Tibial nerve (tissue), 4 donors: ENCODE measurements at regions not wholly inside any gene's neighbourhood (a gene's known extent, or its start where the extent isn't known, plus 50 kb on each side); places are given as distances from the start of the nearest gene placed in this dataset.
"Not testable (repeated sequence)": the region's sequence is repeated elsewhere in the genome, so short reads cannot be mapped to it uniquely, and the experiment has no call there.

Experiments used
- DNase-seq, 2 donors: peaks; one replicate each; pipeline ENCODE4 v3.0.0-alpha.2; 2019; ENCODE audit warnings: low spot score in 2 of 2
- H3K27ac ChIP-seq, 4 donors: fragments of 200-600 bp; sonication (generic) in 3 of 4; one replicate each; pipeline ENCODE4 v1.5.1; 2017 to 2019; ENCODE audit warnings: mild to moderate bottlenecking in 1 of 4
- H3K27me3 ChIP-seq, 2 donors: fragments of 200-600 bp; sonication (generic) in 1 of 2; one replicate each; pipeline versions ENCODE4 v1.5.1 to v1.6.0; 2017 to 2019
- H3K36me3 ChIP-seq, 3 donors: fragments of 200-600 bp; sonication (generic); one replicate each; pipeline ENCODE4 v1.5.1; 2018 to 2019
- H3K4me1 ChIP-seq, 4 donors: fragments of 200-600 bp; sonication (generic) in 3 of 4; one replicate each; pipeline ENCODE4 v1.5.1; 2017 to 2019
- H3K4me3 ChIP-seq, 4 donors: fragments of 200-600 bp; sonication (generic) in 3 of 4; one replicate each; pipeline ENCODE4 v1.5.1; 2017 to 2019; ENCODE audit warnings: mild to moderate bottlenecking in 1 of 4, moderate library complexity in 1 of 4
- H3K9me3 ChIP-seq, 4 donors: fragments of 200-600 bp; sonication (generic) in 3 of 4; one replicate each; pipeline ENCODE4 v1.5.1; 2017 to 2019
- CTCF ChIP-seq, 5 experiments: fragments of 200-600 bp in 3 of 5; fragments of 450-650 bp in 2 of 5; sonication (generic) in 3 of 5; IDR thresholded peaks; one replicate each; pipeline ENCODE4 v1.5.1; 2016 to 2019; ENCODE audit warnings: antibody characterized with exemption in 5 of 5, mild to moderate bottlenecking in 3 of 5, moderate library complexity in 2 of 5
- EP300 ChIP-seq, 2 donors: sonication (generic); formaldehyde crosslinking; IDR thresholded peaks; one replicate each; pipeline ENCODE4 v1.6.1; 2017; ENCODE audit warnings: antibody characterized with exemption in 2 of 2, mild to moderate bottlenecking in 1 of 2
- POLR2A ChIP-seq, 2 donors: fragments of 450-650 bp; IDR thresholded peaks; one replicate each; pipeline ENCODE4 v1.6.1; 2017; ENCODE audit warnings: antibody characterized with exemption in 2 of 2, mild to moderate bottlenecking in 2 of 2, moderate library complexity in 2 of 2
- WGBS, 2 donors: methylation state at CpG; one replicate each; pipeline ENCODE4 v1.1.5; 2018; 5-methylcytosine and 5-hydroxymethylcytosine counted together

- H3K27ac ChIP-seq = peak overlapping the region in 2 of 4 donors; percentile 70 to 74
- WGBS, 2 donors = 87 to 88% methylated on average over 8 of the region's 8 CpGs
These were observed 73.7 kb upstream of the KCTD7 start for GRCh38 chr7:66554842-66555430.

GRCh38 chr7:66556177-66556548, 72.5 kb upstream of the KCTD7 start:
- Histone ChIP-seq H3K4me3 (no peak overlapping the region), H3K4me1 (peaks cover 0 to 30% (median 3%) of the 10 kb centered on the region in 4 donors), H3K9me3 (no peaks in the 10 kb centered on the region), H3K27me3 (no peaks in the 10 kb centered on the region), H3K27ac (peak overlapping the region in 2 of 4 donors; percentile 46 to 74), H3K36me3 (peaks cover 0 to 86% (median 0%) of the 10 kb centered on the region in 3 donors)
- TF ChIP-seq POLR2A (IDR thresholded peaks at IDR 0.05) (no peak), CTCF (IDR thresholded peaks at IDR 0.05) (no peak), EP300 (IDR thresholded peaks at IDR 0.05) (no peak)
- DNase-seq = no peak
- WGBS, 2 donors = 87 to 88% methylated on average over 12 to 20 of the region's 41 CpGs

More at GRCh38 chr7:66554842-66555430, 73.7 kb upstream of the KCTD7 start:
- DNase-seq = peak in 1 of 2 donors; percentile 21
- H3K9me3 ChIP-seq, H3K4me3 ChIP-seq, H3K27me3 ChIP-seq: not testable (repeated sequence)
- peaks cover 0 to 30% (median 3%) of the 10 kb centered on the region in 4 donors for H3K4me1 ChIP-seq
- peaks cover 0 to 88% (median 0%) of the 10 kb centered on the region in 3 donors for H3K36me3 ChIP-seq

- Histone ChIP-seq H3K4me1 (peaks cover 0 to 30% (median 3%) of the 10 kb centered on the region in 4 donors), H3K27me3 (no peaks in the 10 kb centered on the region), H3K27ac (peak overlapping the region in 2 of 4 donors; percentile 28 to 46), H3K4me3 (no peak overlapping the region), H3K36me3 (peaks cover 0 to 86% (median 0%) of the 10 kb centered on the region in 3 donors), H3K9me3 (no peaks in the 10 kb centered on the region)
- 91 to 94% methylated on average over 27 to 28 of the region's 54 CpGs for WGBS, 2 donors
- TF ChIP-seq EP300 (IDR thresholded peaks at IDR 0.05) (no peak), POLR2A (IDR thresholded peaks at IDR 0.05) (no peak), CTCF (IDR thresholded peaks at IDR 0.05) (no peak)
- no peak for DNase-seq
These were observed 72.0 kb upstream of the KCTD7 start for GRCh38 chr7:66556549-66557213.

GRCh38 chr7:66557214-66558200, 71.2 kb upstream of the KCTD7 start:
- Histone ChIP-seq H3K4me3 (peak overlapping the region in 1 of 4 donors; percentile 19), H3K27ac (peak overlapping the region in 1 of 4 donors; percentile 46), H3K36me3 (peaks cover 0 to 85% (median 0%) of the 10 kb centered on the region in 3 donors)

More at GRCh38 chr7:66557214-66558200, 71.2 kb upstream of the KCTD7 start:
- Histone ChIP-seq H3K27me3 (no peaks in the 10 kb centered on the region), H3K9me3 (no peaks in the 10 kb centered on the region), H3K4me1 (peaks cover 0 to 30% (median 3%) of the 10 kb centered on the region in 4 donors)
- TF ChIP-seq CTCF (IDR thresholded peaks at IDR 0.05) (peak; percentile 93 to 99 (median 97)), POLR2A (IDR thresholded peaks at IDR 0.05) (no peak)
- 38 to 46% methylated on average over 22 to 28 of the region's 40 CpGs for WGBS, 2 donors
- peak; percentile 58 to 77 for DNase-seq
